GM12878 (cell line): ENCODE measurements at regions not wholly inside any gene's neighbourhood (a gene's known extent, or its start where the extent isn't known, plus 50 kb on each side); places are given as distances from the start of the nearest gene placed in this dataset.

Experiments used
- ATAC-seq: fragments of 200-7000 bp; cut with Tn5 transposase; 3 replicates; pipeline ENCODE4 v1.9.1; 2020; ENCODE audit warnings: mild to moderate bottlenecking, moderate library complexity
- BruUV-seq: library from RNA; stranded (reverse); fragments of 400-500 nt; replicated peaks from 2 replicates; lab custom pipeline; 2021; lab: Mats Ljungman, UMichigan
- CTCF ChIA-PET: fragments of 300-600 bp; sonication (Branson Sonifier 250); formaldehyde crosslinking; extraction: SDS; loops from one replicate; lab custom pipeline; 2021; ENCODE audit warnings: inconsistent platforms; lab: Yijun Ruan, JAX
- POLR2A ChIA-PET: fragments of 350-600 bp; formaldehyde crosslinking; extraction: SDS; loops from one replicate; lab custom pipeline; 2021; ENCODE audit warnings: inconsistent platforms; lab: Charles Lee
- RAD21 ChIA-PET: fragments of 300-600 bp; sonication (Branson Sonifier 250); formaldehyde crosslinking; loops from one replicate; lab custom pipeline; 2023; ENCODE audit warnings: antibody characterized with exemption; ENCODE audit not compliant: unreplicated experiment; lab: Charles Lee
- SMC1A ChIA-PET: fragments of 300-600 bp; sonication (Branson Sonifier 250); formaldehyde crosslinking; loops from one replicate; lab custom pipeline; 2023; ENCODE audit not compliant: unreplicated experiment, uncharacterized antibody; lab: Charles Lee
- DNase-seq: peaks from one replicate; pipeline ENCODE4 v3.0.0-alpha.2; 2011; ENCODE audit warnings: low read depth, low spot score
- FAIRE-seq: peaks from 3 replicates; lab custom pipeline; 2011; peaks lifted over from hg19 to GRCh38; lab: Jason Lieb, UNC
- H2AFZ ChIP-seq: 2 replicates; pipeline ENCODE4 v1.6.0; 2011; ENCODE audit warnings: low read depth, low read length, control low read depth; ENCODE audit not compliant: control insufficient read depth
- H3K27ac ChIP-seq: 2 replicates; pipeline ENCODE4 v1.5.1; 2011; ENCODE audit warnings: control low read depth; ENCODE audit not compliant: control insufficient read depth, insufficient read depth
- H3K27me3 ChIP-seq, 2 experiments: replicated peaks in 1 of 2; 2 replicates each; pipeline versions ENCODE4 v1.6.0 to v1.6.1; 2011; ENCODE audit warnings: low read length in 1 of 2; ENCODE audit not compliant: control insufficient read depth in 2 of 2, insufficient read depth in 2 of 2
- H3K36me3 ChIP-seq, 2 experiments: 2 replicates each; pipeline ENCODE4 v1.5.1; 2011; ENCODE audit warnings: low read length in 1 of 2; ENCODE audit not compliant: control insufficient read depth in 2 of 2, insufficient read depth in 2 of 2
- H3K4me1 ChIP-seq: 2 replicates; pipeline ENCODE4 v1.6.1; 2011; ENCODE audit warnings: mild to moderate bottlenecking, low read length, moderate library complexity, mixed read lengths; ENCODE audit not compliant: control insufficient read depth, insufficient read depth
- H3K4me2 ChIP-seq: 2 replicates; pipeline ENCODE4 v1.6.0; 2011; ENCODE audit warnings: control low read depth; ENCODE audit not compliant: control insufficient read depth, insufficient read depth
- H3K4me3 ChIP-seq: fragments of 200-600 bp; sonication (generic); 2 replicates; pipeline ENCODE4 v1.5.1; 2016
- H3K79me2 ChIP-seq: 2 replicates; pipeline ENCODE4 v1.6.0; 2011; ENCODE audit warnings: low read length; ENCODE audit not compliant: control insufficient read depth, insufficient read depth
- H3K9ac ChIP-seq: 2 replicates; pipeline ENCODE4 v1.8.0; 2011; ENCODE audit warnings: low read length, control low read depth, mixed read lengths; ENCODE audit not compliant: control insufficient read depth, insufficient read depth
- H3K9me3 ChIP-seq: replicated peaks from 3 replicates; pipeline ENCODE4 v1.5.1; 2011; ENCODE audit warnings: mild to moderate bottlenecking, low read length; ENCODE audit not compliant: control insufficient read depth, insufficient read depth
- H4K20me1 ChIP-seq: 2 replicates; pipeline ENCODE4 v1.6.0; 2011; ENCODE audit not compliant: control insufficient read depth, insufficient read depth
- CBX3 ChIP-seq: fragments of 200-600 bp; sonication (generic); IDR thresholded peaks from 2 replicates; pipeline ENCODE4 v1.6.1; 2016; ENCODE audit warnings: low read depth, borderline replicate concordance
- FOXM1 ChIP-seq: IDR thresholded peaks from 2 replicates; pipeline ENCODE4 v1.6.1; 2012; ENCODE audit warnings: low read depth, mild to moderate bottlenecking, inconsistent platforms, low read length, moderate library complexity
- GATAD2B ChIP-seq: fragments of 450-650 bp; conservative IDR thresholded peaks from 2 replicates; pipeline ENCODE4 v1.6.1; 2017; ENCODE audit warnings: low read depth, mild to moderate bottlenecking, moderate library complexity
- NR2C2 ChIP-seq: IDR thresholded peaks from 2 replicates; pipeline ENCODE4 v1.6.1; 2011; ENCODE audit warnings: borderline replicate concordance, low read depth; ENCODE audit not compliant: control insufficient read depth, insufficient read length
- PML ChIP-seq: IDR thresholded peaks from 2 replicates; pipeline ENCODE4 v1.6.1; 2012; ENCODE audit warnings: low read length, inconsistent platforms
- POLR2AphosphoS2 ChIP-seq: IDR thresholded peaks from 2 replicates; pipeline ENCODE4 v1.6.1; 2011; ENCODE audit warnings: low read depth, mild to moderate bottlenecking, low read length, improper control_type of control experiment, moderate library complexity
- SMC3 ChIP-seq: IDR thresholded peaks from 2 replicates; pipeline ENCODE4 v1.6.1; 2011; ENCODE audit warnings: low read length, improper control_type of control experiment, borderline replicate concordance
- STAT1 ChIP-seq: fragments of 450-650 bp; conservative IDR thresholded peaks from 2 replicates; pipeline ENCODE4 v1.6.1; 2014; ENCODE audit warnings: antibody characterized with exemption, mild to moderate bottlenecking
- WGBS: methylation state at CpG from one replicate; pipeline ENCODE4 v1.1.6; 2016; ENCODE audit warnings: low lambda C conversion rate; ENCODE audit not compliant: insufficient replicate concordance, insufficient coverage; ENCODE audit errors: missing lambda C conversion rate; 5-methylcytosine and 5-hydroxymethylcytosine counted together
- in situ Hi-C: fragments of 300-500 bp; cut with MboI; formaldehyde crosslinking; loops from 9 replicates; pipeline ENCODE4 v1.14.3; 2018; ENCODE audit warnings: mixed read lengths
- intact Hi-C: fragments of 100-400 bp; cut with micrococcal nuclease; formaldehyde crosslinking; loops from one replicate; pipeline ENCODE4 v1.14.2; 2022; ENCODE audit not compliant: unreplicated experiment
- TF ChIP-seq, protein P1 (sequence below): fragments of 450-650 bp; IDR thresholded peaks from 2 replicates; pipeline ENCODE4 v1.6.1; 2017; ENCODE audit warnings: low read depth, mild to moderate bottlenecking, moderate library complexity
- TF ChIP-seq, protein P2 (sequence below): fragments of 450-650 bp; IDR thresholded peaks from 2 replicates; pipeline ENCODE4 v1.6.1; 2017; ENCODE audit warnings: borderline replicate concordance
- TF ChIP-seq, protein P3 (sequence below): fragments of 450-650 bp; formaldehyde crosslinking; IDR thresholded peaks from 2 replicates; pipeline ENCODE4 v1.4.0; 2022; ENCODE audit warnings: mild to moderate bottlenecking, moderate library complexity

DNA sequence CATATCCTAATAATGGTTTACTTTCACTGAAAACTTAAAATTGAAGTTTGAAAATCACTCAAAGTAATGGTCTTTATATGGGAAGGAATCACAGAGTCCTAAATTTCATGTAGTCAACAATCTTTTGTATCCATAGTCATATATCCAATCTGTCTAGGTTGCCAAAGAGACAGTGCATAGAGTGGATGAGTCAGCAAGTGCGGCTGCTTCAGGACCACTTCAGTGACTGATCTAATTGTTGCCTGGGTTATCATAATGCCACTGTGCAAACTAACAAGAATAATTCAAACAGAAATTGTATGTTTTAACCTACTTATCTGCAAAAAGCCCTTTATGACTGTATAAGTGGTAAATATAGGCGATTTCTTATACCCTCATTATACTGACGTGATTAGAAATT, 211.3 kb upstream of the PRR16 start:
- no peaks in the 10 kb centered on the region for H3K36me3 ChIP-seq
- H2AFZ ChIP-seq: no peak overlapping the region
- H3K79me2 ChIP-seq: no peaks in the 10 kb centered on the region
- DNase-seq: no peak
- H3K4me3 ChIP-seq: no peak overlapping the region
- no peak for TF ChIP-seq CBX3
- TF ChIP-seq FOXM1: no peak
- TF ChIP-seq PML: no peak
- TF ChIP-seq SMC3: no peak
- no peak for TF ChIP-seq POLR2AphosphoS2
- no peak for TF ChIP-seq GATAD2B
- TF ChIP-seq, protein P1, sequence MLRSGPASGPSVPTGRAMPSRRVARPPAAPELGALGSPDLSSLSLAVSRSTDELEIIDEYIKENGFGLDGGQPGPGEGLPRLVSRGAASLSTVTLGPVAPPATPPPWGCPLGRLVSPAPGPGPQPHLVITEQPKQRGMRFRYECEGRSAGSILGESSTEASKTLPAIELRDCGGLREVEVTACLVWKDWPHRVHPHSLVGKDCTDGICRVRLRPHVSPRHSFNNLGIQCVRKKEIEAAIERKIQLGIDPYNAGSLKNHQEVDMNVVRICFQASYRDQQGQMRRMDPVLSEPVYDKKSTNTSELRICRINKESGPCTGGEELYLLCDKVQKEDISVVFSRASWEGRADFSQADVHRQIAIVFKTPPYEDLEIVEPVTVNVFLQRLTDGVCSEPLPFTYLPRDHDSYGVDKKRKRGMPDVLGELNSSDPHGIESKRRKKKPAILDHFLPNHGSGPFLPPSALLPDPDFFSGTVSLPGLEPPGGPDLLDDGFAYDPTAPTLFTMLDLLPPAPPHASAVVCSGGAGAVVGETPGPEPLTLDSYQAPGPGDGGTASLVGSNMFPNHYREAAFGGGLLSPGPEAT: no peak
- no peak for TF ChIP-seq NR2C2
- TF ChIP-seq, protein P2, sequence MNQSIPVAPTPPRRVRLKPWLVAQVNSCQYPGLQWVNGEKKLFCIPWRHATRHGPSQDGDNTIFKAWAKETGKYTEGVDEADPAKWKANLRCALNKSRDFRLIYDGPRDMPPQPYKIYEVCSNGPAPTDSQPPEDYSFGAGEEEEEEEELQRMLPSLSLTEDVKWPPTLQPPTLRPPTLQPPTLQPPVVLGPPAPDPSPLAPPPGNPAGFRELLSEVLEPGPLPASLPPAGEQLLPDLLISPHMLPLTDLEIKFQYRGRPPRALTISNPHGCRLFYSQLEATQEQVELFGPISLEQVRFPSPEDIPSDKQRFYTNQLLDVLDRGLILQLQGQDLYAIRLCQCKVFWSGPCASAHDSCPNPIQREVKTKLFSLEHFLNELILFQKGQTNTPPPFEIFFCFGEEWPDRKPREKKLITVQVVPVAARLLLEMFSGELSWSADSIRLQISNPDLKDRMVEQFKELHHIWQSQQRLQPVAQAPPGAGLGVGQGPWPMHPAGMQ: no peak
- TF ChIP-seq STAT1: no peak
- TF ChIP-seq, protein P3, sequence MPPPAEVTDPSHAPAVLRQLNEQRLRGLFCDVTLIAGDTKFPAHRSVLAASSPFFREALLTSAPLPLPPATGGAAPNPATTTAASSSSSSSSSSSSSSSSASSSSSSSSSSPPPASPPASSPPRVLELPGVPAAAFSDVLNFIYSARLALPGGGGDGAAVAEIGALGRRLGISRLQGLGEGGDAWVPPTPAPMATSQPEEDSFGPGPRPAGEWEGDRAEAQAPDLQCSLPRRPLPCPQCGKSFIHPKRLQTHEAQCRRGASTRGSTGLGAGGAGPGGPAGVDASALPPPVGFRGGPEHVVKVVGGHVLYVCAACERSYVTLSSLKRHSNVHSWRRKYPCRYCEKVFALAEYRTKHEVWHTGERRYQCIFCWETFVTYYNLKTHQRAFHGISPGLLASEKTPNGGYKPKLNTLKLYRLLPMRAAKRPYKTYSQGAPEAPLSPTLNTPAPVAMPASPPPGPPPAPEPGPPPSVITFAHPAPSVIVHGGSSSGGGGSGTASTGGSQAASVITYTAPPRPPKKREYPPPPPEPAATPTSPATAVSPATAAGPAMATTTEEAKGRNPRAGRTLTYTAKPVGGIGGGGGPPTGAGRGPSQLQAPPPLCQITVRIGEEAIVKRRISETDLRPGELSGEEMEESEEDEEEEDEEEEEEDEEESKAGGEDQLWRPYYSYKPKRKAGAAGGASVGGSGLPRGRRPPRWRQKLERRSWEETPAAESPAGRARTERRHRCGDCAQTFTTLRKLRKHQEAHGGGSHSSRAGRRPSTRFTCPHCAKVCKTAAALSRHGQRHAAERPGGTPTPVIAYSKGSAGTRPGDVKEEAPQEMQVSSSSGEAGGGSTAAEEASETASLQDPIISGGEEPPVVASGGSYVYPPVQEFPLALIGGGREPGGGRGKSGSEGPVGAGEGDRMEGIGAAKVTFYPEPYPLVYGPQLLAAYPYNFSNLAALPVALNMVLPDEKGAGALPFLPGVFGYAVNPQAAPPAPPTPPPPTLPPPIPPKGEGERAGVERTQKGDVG (CRISPR knock-in tag): no peak
- TF ChIP-seq, all 136 proteins: peak for 0
- no peak overlapping the region for H3K4me2 ChIP-seq
- RAD21 ChIA-PET: no interaction called here
- in situ Hi-C loops: no loop called here
- no peaks in the 10 kb centered on the region for H3K9me3 ChIP-seq
- ATAC-seq (no peak), FAIRE-seq (no peak)
- no peak overlapping the region for H3K27ac ChIP-seq
- H4K20me1 ChIP-seq: no peaks in the 10 kb centered on the region
- no peaks in the 10 kb centered on the region for H3K27me3 ChIP-seq
- POLR2A ChIA-PET: no interaction called here
- CTCF ChIA-PET: no interaction called here
- no TSS peak for BruUV-seq
- intact Hi-C loops: no loop called here
- WGBS: 42% methylated on average over 3 of the region's 3 CpGs
- H3K4me1 ChIP-seq: no peaks in the 10 kb centered on the region
- SMC1A ChIA-PET: interaction anchor here (1.0 kb wide), 1 partner anchor 9 kb away, joined by 4 read pairs; no protein-coding TSS in a partner anchor
- no peak overlapping the region for H3K9ac ChIP-seq
